Liver (tissue), 2 donors: ENCODE measurements at regions not wholly inside any gene's neighbourhood (a gene's known extent, or its start where the extent isn't known, plus 50 kb on each side); places are given as distances from the start of the nearest gene placed in this dataset.

Experiments
- TAF1 ChIP-seq: conservative IDR thresholded peaks from 2 replicates; pipeline ENCODE4 v1.6.1; 2016; ENCODE audit warnings: antibody characterized with exemption, mild to moderate bottlenecking
- YY1 ChIP-seq: IDR thresholded peaks from 2 replicates; pipeline ENCODE4 v1.6.1; 2016; ENCODE audit warnings: antibody characterized with exemption, mild to moderate bottlenecking
- donor health status: healthy.

- no peak for TF ChIP-seq TAF1
- no peak for TF ChIP-seq YY1
Observed at GRCh38 chr2:150127346-150127990, 360.0 kb downstream of the RND3 start.
